ENCODE measurements at regions not wholly inside any gene's neighbourhood (a gene's known extent, or its start where the extent isn't known, plus 50 kb on each side); places are given as distances from the start of the nearest gene placed in this dataset.

- in situ Hi-C loops (cut with HindIII; ENCODE audit: low pct_ligation_motif_present, low sequenced_read_pairs) = no loop called here
Observed at GRCh38 chr4:130432289-130432688, 1336.3 kb downstream of the C4orf33 start.

GRCh38 chr4:130449741-130450140, 1353.8 kb downstream of the C4orf33 start:
- in situ Hi-C loops (cut with HindIII; ENCODE audit: low pct_ligation_motif_present, low sequenced_read_pairs) = no loop called here
- no peak for DNase-seq
- no peak overlapping the region for H3K27ac ChIP-seq
- H3K4me3 ChIP-seq (ENCODE audit: low read depth, low read length) = no peak overlapping the region
- no peaks in the 10 kb centered on the region for H3K36me3 ChIP-seq (replicated peaks)
- no peak for TF ChIP-seq CTCF (IDR thresholded peaks at IDR 0.05; ENCODE audit: low read depth, low read length, missing control alignments)
- H3K27me3 ChIP-seq (replicated peaks) = no peaks in the 10 kb centered on the region

More at GRCh38 chr4:130432289-130432688, 1336.3 kb downstream of the C4orf33 start:
- Histone ChIP-seq H3K27ac (no peak overlapping the region), H3K27me3 (replicated peaks) (no peaks in the 10 kb centered on the region), H3K4me3 (ENCODE audit: low read depth, low read length) (no peak overlapping the region), H3K36me3 (replicated peaks) (no peaks in the 10 kb centered on the region)
- TF ChIP-seq CTCF (IDR thresholded peaks at IDR 0.05; ENCODE audit: low read depth, low read length, missing control alignments) = no peak
- no peak for DNase-seq

GRCh38 chr4:130468340-130468739, 1372.4 kb downstream of the C4orf33 start:
- no peak overlapping the region for H3K27ac ChIP-seq
- H3K27me3 ChIP-seq (replicated peaks) = no peaks in the 10 kb centered on the region
- no peaks in the 10 kb centered on the region for H3K36me3 ChIP-seq (replicated peaks)
- in situ Hi-C loops (cut with HindIII; ENCODE audit: low pct_ligation_motif_present, low sequenced_read_pairs) = no loop called here
- TF ChIP-seq CTCF (IDR thresholded peaks at IDR 0.05; ENCODE audit: low read depth, low read length, missing control alignments) = no peak
- no peak overlapping the region for H3K4me3 ChIP-seq (ENCODE audit: low read depth, low read length)
- DNase-seq = no peak

- in situ Hi-C loops (cut with HindIII; ENCODE audit: low pct_ligation_motif_present, low sequenced_read_pairs) = no loop called here
- peak overlapping the region; percentile 77 for H3K27ac ChIP-seq
Observed at GRCh38 chr4:130478406-130478805, 1382.5 kb downstream of the C4orf33 start.

GRCh38 chr4:130479020-130479419, 1383.1 kb downstream of the C4orf33 start:
- Histone ChIP-seq H3K36me3 (replicated peaks) (no peaks in the 10 kb centered on the region), H3K4me3 (ENCODE audit: low read depth, low read length) (no peak overlapping the region), H3K27ac (peak overlapping the region; percentile 77), H3K27me3 (replicated peaks) (no peaks in the 10 kb centered on the region)
- TF ChIP-seq CTCF (IDR thresholded peaks at IDR 0.05; ENCODE audit: low read depth, low read length, missing control alignments) = no peak
- in situ Hi-C loops (cut with HindIII; ENCODE audit: low pct_ligation_motif_present, low sequenced_read_pairs) = no loop called here
- DNase-seq = no peak

More at GRCh38 chr4:130478406-130478805, 1382.5 kb downstream of the C4orf33 start:
- H3K36me3 ChIP-seq (replicated peaks) = no peaks in the 10 kb centered on the region
- H3K4me3 ChIP-seq (ENCODE audit: low read depth, low read length) = no peak overlapping the region
- peak; percentile 91 for DNase-seq
- TF ChIP-seq CTCF (IDR thresholded peaks at IDR 0.05; ENCODE audit: low read depth, low read length, missing control alignments) = no peak
- H3K27me3 ChIP-seq (replicated peaks) = no peaks in the 10 kb centered on the region

- H3K36me3 ChIP-seq (replicated peaks) = no peaks in the 10 kb centered on the region
- in situ Hi-C loops (cut with HindIII; ENCODE audit: low pct_ligation_motif_present, low sequenced_read_pairs) = no loop called here
- TF ChIP-seq CTCF (IDR thresholded peaks at IDR 0.05; ENCODE audit: low read depth, low read length, missing control alignments) = no peak
- H3K27ac ChIP-seq = no peak overlapping the region
- DNase-seq = no peak
- no peak overlapping the region for H3K4me3 ChIP-seq (ENCODE audit: low read depth, low read length)
- H3K27me3 ChIP-seq (replicated peaks) = no peaks in the 10 kb centered on the region
Observed at GRCh38 chr4:130479674-130480073, 1383.7 kb downstream of the C4orf33 start.

All from brain microvascular endothelial cell (primary cell).